Upper lobe of right lung (tissue), 1 donor: ENCODE measurements at regions not wholly inside any gene's neighbourhood (a gene's known extent, or its start where the extent isn't known, plus 50 kb on each side); places are given as distances from the start of the nearest gene placed in this dataset.

Experiments used
- ATAC-seq: fragments of 200-7000 bp; cut with Tn5 transposase; one replicate; pipeline ENCODE4 v1.9.1; 2020; ENCODE audit warnings: mild to moderate bottlenecking, moderate library complexity
- DNase-seq: peaks from one replicate; pipeline ENCODE4 v3.0.0-alpha.2; 2020
- H3K27ac ChIP-seq: fragments of 200-600 bp; one replicate; pipeline ENCODE4 v1.8.0; 2022
- H3K27me3 ChIP-seq: fragments of 200-600 bp; one replicate; pipeline ENCODE4 v1.8.0; 2022; ENCODE audit warnings: mild to moderate bottlenecking
- H3K36me3 ChIP-seq: fragments of 200-600 bp; one replicate; pipeline ENCODE4 v1.8.0; 2022
- H3K4me1 ChIP-seq: fragments of 200-600 bp; one replicate; pipeline ENCODE4 v1.8.0; 2022
- H3K4me3 ChIP-seq: fragments of 200-600 bp; one replicate; pipeline ENCODE4 v1.8.0; 2022; ENCODE audit warnings: mild to moderate bottlenecking
- H3K9me3 ChIP-seq: fragments of 200-600 bp; one replicate; pipeline ENCODE4 v1.8.0; 2022
- CTCF ChIP-seq: fragments of 200-600 bp; IDR thresholded peaks from one replicate; pipeline ENCODE4 v1.8.0; 2022; ENCODE audit warnings: antibody characterized with exemption
- intact Hi-C: fragments of 100-400 bp; cut with DNase I; formaldehyde crosslinking; loops from one replicate; pipeline ENCODE4 v1.11.0; 2022
- donor health status: DM: no; HTN: yes; CAD: no; lungs with severe emphysema.

- no peak for TF ChIP-seq CTCF
- ATAC-seq (no peak), DNase-seq (no peak)
- intact Hi-C loops = no loop called here
- Histone ChIP-seq H3K36me3 (no peaks in the 10 kb centered on the region), H3K27me3 (no peaks in the 10 kb centered on the region), H3K4me1 (no peaks in the 10 kb centered on the region), H3K9me3 (no peaks in the 10 kb centered on the region), H3K27ac (no peak overlapping the region), H3K4me3 (no peak overlapping the region)
These were observed 74.5 kb downstream of the TMEM17 start for GRCh38 chr2:62431512-62431911.

GRCh38 chr2:62430146-62430545, 75.8 kb downstream of the TMEM17 start:
- Histone ChIP-seq H3K27ac (no peak overlapping the region), H3K4me1 (no peaks in the 10 kb centered on the region), H3K36me3 (no peaks in the 10 kb centered on the region), H3K4me3 (no peak overlapping the region), H3K9me3 (no peaks in the 10 kb centered on the region), H3K27me3 (no peaks in the 10 kb centered on the region)
- no peak for DNase-seq
- TF ChIP-seq CTCF = no peak
- intact Hi-C loops = no loop called here
- no peak for ATAC-seq

GRCh38 chr2:62427146-62427545, 78.8 kb downstream of the TMEM17 start:
- Histone ChIP-seq H3K4me3 (no peak overlapping the region), H3K36me3 (no peaks in the 10 kb centered on the region), H3K27ac (no peak overlapping the region), H3K9me3 (no peaks in the 10 kb centered on the region), H3K4me1 (no peaks in the 10 kb centered on the region), H3K27me3 (no peaks in the 10 kb centered on the region)
- intact Hi-C loops = no loop called here
- DNase-seq (no peak), ATAC-seq (no peak)
- TF ChIP-seq CTCF = no peak

GRCh38 chr2:62426154-62426912, 79.7 kb downstream of the TMEM17 start:
- DNase-seq (no peak), ATAC-seq (no peak)
- no peaks in the 10 kb centered on the region for H3K9me3 ChIP-seq
- H3K27ac ChIP-seq = no peak overlapping the region
- H3K27me3 ChIP-seq = no peaks in the 10 kb centered on the region
- no peak for TF ChIP-seq CTCF
- no peaks in the 10 kb centered on the region for H3K4me1 ChIP-seq
- no peak overlapping the region for H3K4me3 ChIP-seq
- H3K36me3 ChIP-seq = no peaks in the 10 kb centered on the region
- intact Hi-C loops = no loop called here

- Histone ChIP-seq H3K27me3 (no peaks in the 10 kb centered on the region), H3K9me3 (no peaks in the 10 kb centered on the region), H3K27ac (no peak overlapping the region), H3K4me1 (no peaks in the 10 kb centered on the region), H3K36me3 (no peaks in the 10 kb centered on the region), H3K4me3 (no peak overlapping the region)
- ATAC-seq (no peak), DNase-seq (no peak)
- intact Hi-C loops = no loop called here
- no peak for TF ChIP-seq CTCF
These were observed 80.3 kb downstream of the TMEM17 start for GRCh38 chr2:62425684-62426083.

- Histone ChIP-seq H3K9me3 (no peaks in the 10 kb centered on the region), H3K36me3 (no peaks in the 10 kb centered on the region), H3K4me3 (no peak overlapping the region), H3K27ac (no peak overlapping the region), H3K4me1 (no peaks in the 10 kb centered on the region), H3K27me3 (no peaks in the 10 kb centered on the region)
- ATAC-seq (peak; percentile 58), DNase-seq (no peak)
- no peak for TF ChIP-seq CTCF
- intact Hi-C loops = no loop called here
These were observed 81.1 kb downstream of the TMEM17 start for GRCh38 chr2:62424899-62425298.
